Transverse colon (tissue), 4 donors: ENCODE measurements at regions not wholly inside any gene's neighbourhood (a gene's known extent, or its start where the extent isn't known, plus 50 kb on each side); places are given as distances from the start of the nearest gene placed in this dataset.

Experiments used
- POLR2A ChIP-seq: fragments of 450-650 bp; IDR thresholded peaks from one replicate; pipeline ENCODE4 v1.6.1; 2016; ENCODE audit warnings: antibody characterized with exemption, mild to moderate bottlenecking, moderate library complexity
- POLR2AphosphoS5 ChIP-seq, 3 donors: sonication (generic); formaldehyde crosslinking; IDR thresholded peaks; one replicate each; pipeline ENCODE4 v1.6.1; 2016; ENCODE audit warnings: antibody characterized with exemption in 3 of 3
- TF ChIP-seq, protein P1 (sequence below), 5 experiments: fragments of 200-600 bp in 3 of 5; fragments of 450-650 bp in 2 of 5; sonication (generic) in 3 of 5; IDR thresholded peaks; 1 replicate in 2 of 5; 2 replicates in 3 of 5; pipeline ENCODE4 v1.5.1; 2016 to 2017; ENCODE audit warnings: antibody characterized with exemption in 5 of 5, inconsistent platforms in 3 of 5, mild to moderate bottlenecking in 2 of 5, moderate library complexity in 1 of 5

DNA sequence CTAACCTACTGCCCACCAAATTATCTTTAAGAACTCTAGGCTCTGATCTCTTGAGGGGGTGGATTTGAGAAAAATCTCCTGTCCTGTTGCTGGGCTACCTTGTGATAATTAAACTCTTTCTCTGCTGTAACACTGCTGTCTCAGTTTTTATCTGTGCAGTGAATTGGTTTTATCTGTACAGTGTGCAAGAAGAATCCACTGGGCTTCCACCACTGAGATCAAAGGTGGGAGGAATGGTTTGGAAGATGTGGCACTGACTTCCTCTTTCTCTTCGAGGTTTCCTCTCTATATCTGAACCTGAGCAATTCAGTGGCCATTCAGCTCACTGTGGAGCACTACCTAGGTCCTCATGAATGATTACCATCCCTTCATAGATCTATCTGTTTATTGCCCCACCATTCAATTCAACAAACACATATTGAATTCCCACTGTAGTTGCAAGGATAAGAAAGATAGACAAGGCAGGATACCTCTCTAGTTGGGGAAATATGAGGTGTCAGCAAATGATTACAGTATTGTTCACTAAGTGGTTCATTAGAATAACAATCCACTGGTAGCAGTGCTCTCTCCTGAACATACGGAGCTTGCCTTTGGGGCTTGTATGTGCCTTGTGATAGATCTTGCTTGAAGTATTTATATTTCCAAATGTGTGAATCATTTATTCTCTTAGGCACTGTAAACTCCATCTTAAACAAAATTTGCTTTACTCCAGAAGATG is 172.1 kb upstream of the ARG1 start:
- TF ChIP-seq, protein P1, sequence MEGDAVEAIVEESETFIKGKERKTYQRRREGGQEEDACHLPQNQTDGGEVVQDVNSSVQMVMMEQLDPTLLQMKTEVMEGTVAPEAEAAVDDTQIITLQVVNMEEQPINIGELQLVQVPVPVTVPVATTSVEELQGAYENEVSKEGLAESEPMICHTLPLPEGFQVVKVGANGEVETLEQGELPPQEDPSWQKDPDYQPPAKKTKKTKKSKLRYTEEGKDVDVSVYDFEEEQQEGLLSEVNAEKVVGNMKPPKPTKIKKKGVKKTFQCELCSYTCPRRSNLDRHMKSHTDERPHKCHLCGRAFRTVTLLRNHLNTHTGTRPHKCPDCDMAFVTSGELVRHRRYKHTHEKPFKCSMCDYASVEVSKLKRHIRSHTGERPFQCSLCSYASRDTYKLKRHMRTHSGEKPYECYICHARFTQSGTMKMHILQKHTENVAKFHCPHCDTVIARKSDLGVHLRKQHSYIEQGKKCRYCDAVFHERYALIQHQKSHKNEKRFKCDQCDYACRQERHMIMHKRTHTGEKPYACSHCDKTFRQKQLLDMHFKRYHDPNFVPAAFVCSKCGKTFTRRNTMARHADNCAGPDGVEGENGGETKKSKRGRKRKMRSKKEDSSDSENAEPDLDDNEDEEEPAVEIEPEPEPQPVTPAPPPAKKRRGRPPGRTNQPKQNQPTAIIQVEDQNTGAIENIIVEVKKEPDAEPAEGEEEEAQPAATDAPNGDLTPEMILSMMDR (IDR thresholded peaks at IDR 0.05) = no peak
- TF ChIP-seq POLR2A (no peak), POLR2AphosphoS5 (IDR thresholded peaks at IDR 0.05) (no peak)
